SK-N-SH treated with all-trans-retinoic acid at 6 μM for 48 hours (cell line): ENCODE measurements at regions not wholly inside any gene's neighbourhood (a gene's known extent, or its start where the extent isn't known, plus 50 kb on each side); places are given as distances from the start of the nearest gene placed in this dataset.

Experiments
- ATAC-seq: fragments of 200-7000 bp; cut with Tn5 transposase; 3 replicates; pipeline ENCODE4 v1.9.1; 2020; ENCODE audit warnings: mild to moderate bottlenecking, moderate library complexity
- ARNTL ChIP-seq: fragments of 450-650 bp; formaldehyde crosslinking; IDR thresholded peaks from 2 replicates; pipeline ENCODE4 v1.5.0; 2020; ENCODE audit warnings: low read depth, mild to moderate bottlenecking, moderate library complexity, borderline replicate concordance
- BACH2 ChIP-seq: fragments of 250-450 bp; sonication (Bioruptor Pico); IDR thresholded peaks from 2 replicates; pipeline ENCODE4 v1.9.0; 2021; ENCODE audit warnings: mild to moderate bottlenecking, borderline replicate concordance
- CSDC2 ChIP-seq: fragments of 250-450 bp; sonication (Bioruptor Pico); IDR thresholded peaks from 2 replicates; pipeline ENCODE4 v1.5.0; 2020; ENCODE audit warnings: mild to moderate bottlenecking, moderate library complexity
- ESRRG ChIP-seq: fragments of 250-450 bp; sonication (Bioruptor Pico); IDR thresholded peaks from 2 replicates; pipeline ENCODE4 v1.6.1; 2021; ENCODE audit warnings: mild to moderate bottlenecking
- GLIS3 ChIP-seq: fragments of 250-450 bp; sonication (Bioruptor Pico); IDR thresholded peaks from 2 replicates; pipeline ENCODE4 v1.5.0; 2020; ENCODE audit warnings: mild to moderate bottlenecking, moderate library complexity
- OSR1 ChIP-seq: fragments of 250-450 bp; sonication (Bioruptor Pico); IDR thresholded peaks from 2 replicates; pipeline ENCODE4 v1.8.0; 2022; ENCODE audit warnings: moderate library complexity, mild to moderate bottlenecking, inconsistent platforms
- PPARA ChIP-seq: fragments of 250-450 bp; sonication (Bioruptor Pico); IDR thresholded peaks from 2 replicates; pipeline ENCODE4 v1.5.0; 2020; ENCODE audit warnings: mild to moderate bottlenecking, borderline replicate concordance
- RARB ChIP-seq: fragments of 250-450 bp; sonication (Bioruptor Pico); IDR thresholded peaks from 2 replicates; pipeline ENCODE4 v1.8.0; 2021; ENCODE audit warnings: mild to moderate bottlenecking, moderate library complexity
- SNAI2 ChIP-seq: fragments of 250-450 bp; sonication (Bioruptor Pico); IDR thresholded peaks from 2 replicates; pipeline ENCODE4 v1.5.0; 2020; ENCODE audit warnings: mild to moderate bottlenecking, moderate library complexity
- TCF4 ChIP-seq: fragments of 250-450 bp; sonication (Bioruptor Pico); IDR thresholded peaks from 2 replicates; pipeline ENCODE4 v1.8.0; 2021; ENCODE audit warnings: mild to moderate bottlenecking, moderate library complexity, borderline replicate concordance
- TOX ChIP-seq: fragments of 250-450 bp; sonication (Bioruptor Pico); IDR thresholded peaks from 2 replicates; pipeline ENCODE4 v1.8.0; 2021; ENCODE audit warnings: mild to moderate bottlenecking, moderate library complexity, borderline replicate concordance
- ZC3H10 ChIP-seq: fragments of 250-450 bp; sonication (Bioruptor Pico); IDR thresholded peaks from 2 replicates; pipeline ENCODE4 v1.5.1; 2021; ENCODE audit warnings: mild to moderate bottlenecking, moderate library complexity
- ZFP3 ChIP-seq: fragments of 250-450 bp; sonication (Bioruptor Pico); IDR thresholded peaks from 2 replicates; pipeline ENCODE4 v1.5.0; 2020; ENCODE audit warnings: mild to moderate bottlenecking, moderate library complexity
- ZFP30 ChIP-seq: fragments of 450-650 bp; formaldehyde crosslinking; IDR thresholded peaks from 2 replicates; pipeline ENCODE4 v1.5.0; 2022; ENCODE audit warnings: mild to moderate bottlenecking, moderate library complexity
- ZNF565 ChIP-seq: fragments of 450-650 bp; formaldehyde crosslinking; conservative IDR thresholded peaks from 2 replicates; pipeline ENCODE4 v1.5.0; 2020; ENCODE audit warnings: low read depth, mild to moderate bottlenecking, moderate library complexity
- ZNF70 ChIP-seq: fragments of 450-650 bp; formaldehyde crosslinking; IDR thresholded peaks from 2 replicates; pipeline ENCODE4 v1.5.0; 2020; ENCODE audit warnings: mild to moderate bottlenecking, moderate library complexity
- ZNF8 ChIP-seq: fragments of 450-650 bp; formaldehyde crosslinking; IDR thresholded peaks from 2 replicates; pipeline ENCODE4 v1.5.0; 2020; ENCODE audit warnings: mild to moderate bottlenecking, moderate library complexity
- TF ChIP-seq, protein P1 (sequence below): fragments of 250-450 bp; sonication (Bioruptor Pico); IDR thresholded peaks from 2 replicates; pipeline ENCODE4 v1.8.0; 2021; ENCODE audit warnings: low read depth, mild to moderate bottlenecking, moderate library complexity, borderline replicate concordance
- TF ChIP-seq, protein P2 (sequence below): fragments of 250-450 bp; sonication (Bioruptor Pico); IDR thresholded peaks from 2 replicates; pipeline ENCODE4 v1.8.0; 2020; ENCODE audit warnings: mild to moderate bottlenecking, moderate library complexity, borderline replicate concordance
- TF ChIP-seq, protein P3 (sequence below): fragments of 250-450 bp; sonication (Bioruptor Pico); IDR thresholded peaks from 2 replicates; pipeline ENCODE4 v1.5.1; 2021; ENCODE audit warnings: mild to moderate bottlenecking, moderate library complexity
- TF ChIP-seq, protein P4 (sequence below): fragments of 250-450 bp; sonication (Bioruptor Pico); IDR thresholded peaks from 2 replicates; pipeline ENCODE4 v1.5.1; 2020; ENCODE audit warnings: low read depth, mild to moderate bottlenecking, moderate library complexity
- TF ChIP-seq, protein P5 (sequence below): fragments of 250-450 bp; sonication (Bioruptor Pico); IDR thresholded peaks from 2 replicates; pipeline ENCODE4 v1.5.0; 2020; ENCODE audit warnings: mild to moderate bottlenecking, moderate library complexity

DNA sequence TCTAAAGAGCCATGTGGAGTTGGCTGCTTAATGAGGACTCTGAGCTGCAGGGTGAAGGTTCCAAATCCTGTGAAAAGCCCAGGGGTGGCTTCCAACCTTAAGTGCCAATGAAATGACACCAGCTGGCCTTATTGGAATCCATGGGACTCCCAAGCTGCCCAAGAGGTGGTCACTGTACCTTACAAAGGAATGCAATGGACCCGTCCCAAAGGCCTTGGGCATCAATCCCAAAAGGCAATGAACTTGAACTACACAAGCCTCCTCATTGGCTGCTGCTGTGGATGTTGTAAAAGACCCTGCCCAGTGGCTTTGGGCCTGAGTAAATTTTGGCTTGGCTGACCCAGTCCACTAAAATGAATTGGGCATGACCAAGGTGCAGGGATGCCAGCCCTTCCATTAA, 129.3 kb downstream of the WNT5A start:
- TF ChIP-seq, protein P1, sequence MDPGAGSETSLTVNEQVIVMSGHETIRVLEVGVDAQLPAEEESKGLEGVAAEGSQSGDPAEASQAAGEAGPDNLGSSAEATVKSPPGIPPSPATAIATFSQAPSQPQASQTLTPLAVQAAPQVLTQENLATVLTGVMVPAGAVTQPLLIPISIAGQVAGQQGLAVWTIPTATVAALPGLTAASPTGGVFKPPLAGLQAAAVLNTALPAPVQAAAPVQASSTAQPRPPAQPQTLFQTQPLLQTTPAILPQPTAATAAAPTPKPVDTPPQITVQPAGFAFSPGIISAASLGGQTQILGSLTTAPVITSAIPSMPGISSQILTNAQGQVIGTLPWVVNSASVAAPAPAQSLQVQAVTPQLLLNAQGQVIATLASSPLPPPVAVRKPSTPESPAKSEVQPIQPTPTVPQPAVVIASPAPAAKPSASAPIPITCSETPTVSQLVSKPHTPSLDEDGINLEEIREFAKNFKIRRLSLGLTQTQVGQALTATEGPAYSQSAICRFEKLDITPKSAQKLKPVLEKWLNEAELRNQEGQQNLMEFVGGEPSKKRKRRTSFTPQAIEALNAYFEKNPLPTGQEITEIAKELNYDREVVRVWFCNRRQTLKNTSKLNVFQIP (CRISPR knock-in tag), result no peak
- TF ChIP-seq ZNF70 (CRISPR knock-in tag) (no peak), PPARA (CRISPR knock-in tag) (no peak), SNAI2 (CRISPR knock-in tag) (no peak), ZNF8 (CRISPR knock-in tag) (no peak), ARNTL (CRISPR knock-in tag) (no peak), ZFP30 (CRISPR knock-in tag) (no peak)
- no peak for ATAC-seq

DNA sequence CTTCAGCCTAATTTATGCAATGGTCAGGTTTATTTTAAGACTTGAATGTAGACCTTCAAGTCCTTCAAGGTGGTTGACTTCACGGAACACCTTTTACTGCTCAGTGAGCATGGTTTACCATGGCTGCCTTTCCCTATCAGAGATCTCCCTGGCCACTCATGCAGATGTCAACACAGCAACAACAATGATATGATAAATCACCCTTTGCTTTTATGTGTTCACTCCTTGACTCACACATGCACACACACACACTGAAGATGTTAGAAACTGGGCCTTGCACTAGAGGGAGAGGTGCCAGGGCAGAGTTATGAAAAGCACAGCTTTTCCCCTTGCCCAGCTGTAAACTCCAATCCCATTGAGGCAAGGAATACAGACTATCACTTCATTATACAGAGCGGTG, 134.4 kb downstream of the WNT5A start:
- ATAC-seq, result no peak
- no peak for TF ChIP-seq ZNF565 (CRISPR knock-in tag)
- TF ChIP-seq CSDC2 (CRISPR knock-in tag), result no peak
- no peak for TF ChIP-seq ZNF70 (CRISPR knock-in tag)
- TF ChIP-seq ZNF8 (CRISPR knock-in tag), result no peak
- no peak for TF ChIP-seq ZC3H10 (CRISPR knock-in tag)
- TF ChIP-seq, protein P2, sequence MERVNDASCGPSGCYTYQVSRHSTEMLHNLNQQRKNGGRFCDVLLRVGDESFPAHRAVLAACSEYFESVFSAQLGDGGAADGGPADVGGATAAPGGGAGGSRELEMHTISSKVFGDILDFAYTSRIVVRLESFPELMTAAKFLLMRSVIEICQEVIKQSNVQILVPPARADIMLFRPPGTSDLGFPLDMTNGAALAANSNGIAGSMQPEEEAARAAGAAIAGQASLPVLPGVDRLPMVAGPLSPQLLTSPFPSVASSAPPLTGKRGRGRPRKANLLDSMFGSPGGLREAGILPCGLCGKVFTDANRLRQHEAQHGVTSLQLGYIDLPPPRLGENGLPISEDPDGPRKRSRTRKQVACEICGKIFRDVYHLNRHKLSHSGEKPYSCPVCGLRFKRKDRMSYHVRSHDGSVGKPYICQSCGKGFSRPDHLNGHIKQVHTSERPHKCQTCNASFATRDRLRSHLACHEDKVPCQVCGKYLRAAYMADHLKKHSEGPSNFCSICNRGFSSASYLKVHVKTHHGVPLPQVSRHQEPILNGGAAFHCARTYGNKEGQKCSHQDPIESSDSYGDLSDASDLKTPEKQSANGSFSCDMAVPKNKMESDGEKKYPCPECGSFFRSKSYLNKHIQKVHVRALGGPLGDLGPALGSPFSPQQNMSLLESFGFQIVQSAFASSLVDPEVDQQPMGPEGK (CRISPR knock-in tag), result no peak
- TF ChIP-seq TCF4 (CRISPR knock-in tag), result no peak
- no peak for TF ChIP-seq ESRRG (CRISPR knock-in tag)
- no peak for TF ChIP-seq SNAI2 (CRISPR knock-in tag)
- no peak for TF ChIP-seq ZFP3 (CRISPR knock-in tag)
- TF ChIP-seq, protein P3, sequence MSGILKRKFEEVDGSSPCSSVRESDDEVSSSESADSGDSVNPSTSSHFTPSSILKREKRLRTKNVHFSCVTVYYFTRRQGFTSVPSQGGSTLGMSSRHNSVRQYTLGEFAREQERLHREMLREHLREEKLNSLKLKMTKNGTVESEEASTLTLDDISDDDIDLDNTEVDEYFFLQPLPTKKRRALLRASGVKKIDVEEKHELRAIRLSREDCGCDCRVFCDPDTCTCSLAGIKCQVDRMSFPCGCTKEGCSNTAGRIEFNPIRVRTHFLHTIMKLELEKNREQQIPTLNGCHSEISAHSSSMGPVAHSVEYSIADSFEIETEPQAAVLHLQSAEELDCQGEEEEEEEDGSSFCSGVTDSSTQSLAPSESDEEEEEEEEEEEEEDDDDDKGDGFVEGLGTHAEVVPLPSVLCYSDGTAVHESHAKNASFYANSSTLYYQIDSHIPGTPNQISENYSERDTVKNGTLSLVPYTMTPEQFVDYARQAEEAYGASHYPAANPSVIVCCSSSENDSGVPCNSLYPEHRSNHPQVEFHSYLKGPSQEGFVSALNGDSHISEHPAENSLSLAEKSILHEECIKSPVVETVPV (CRISPR knock-in tag), result no peak
- TF ChIP-seq ARNTL (CRISPR knock-in tag), result no peak
- TF ChIP-seq, protein P4, sequence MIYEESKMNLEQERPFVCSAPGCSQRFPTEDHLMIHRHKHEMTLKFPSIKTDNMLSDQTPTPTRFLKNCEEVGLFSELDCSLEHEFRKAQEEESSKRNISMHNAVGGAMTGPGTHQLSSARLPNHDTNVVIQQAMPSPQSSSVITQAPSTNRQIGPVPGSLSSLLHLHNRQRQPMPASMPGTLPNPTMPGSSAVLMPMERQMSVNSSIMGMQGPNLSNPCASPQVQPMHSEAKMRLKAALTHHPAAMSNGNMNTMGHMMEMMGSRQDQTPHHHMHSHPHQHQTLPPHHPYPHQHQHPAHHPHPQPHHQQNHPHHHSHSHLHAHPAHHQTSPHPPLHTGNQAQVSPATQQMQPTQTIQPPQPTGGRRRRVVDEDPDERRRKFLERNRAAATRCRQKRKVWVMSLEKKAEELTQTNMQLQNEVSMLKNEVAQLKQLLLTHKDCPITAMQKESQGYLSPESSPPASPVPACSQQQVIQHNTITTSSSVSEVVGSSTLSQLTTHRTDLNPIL, result no peak
- TF ChIP-seq OSR1 (CRISPR knock-in tag), result no peak
- TF ChIP-seq ZFP30 (CRISPR knock-in tag), result no peak
- no peak for TF ChIP-seq GLIS3 (CRISPR knock-in tag)
- no peak for TF ChIP-seq BACH2 (CRISPR knock-in tag)
- no peak for TF ChIP-seq TOX (CRISPR knock-in tag)
- no peak for TF ChIP-seq PPARA (CRISPR knock-in tag)
- no peak for TF ChIP-seq RARB (CRISPR knock-in tag)

DNA sequence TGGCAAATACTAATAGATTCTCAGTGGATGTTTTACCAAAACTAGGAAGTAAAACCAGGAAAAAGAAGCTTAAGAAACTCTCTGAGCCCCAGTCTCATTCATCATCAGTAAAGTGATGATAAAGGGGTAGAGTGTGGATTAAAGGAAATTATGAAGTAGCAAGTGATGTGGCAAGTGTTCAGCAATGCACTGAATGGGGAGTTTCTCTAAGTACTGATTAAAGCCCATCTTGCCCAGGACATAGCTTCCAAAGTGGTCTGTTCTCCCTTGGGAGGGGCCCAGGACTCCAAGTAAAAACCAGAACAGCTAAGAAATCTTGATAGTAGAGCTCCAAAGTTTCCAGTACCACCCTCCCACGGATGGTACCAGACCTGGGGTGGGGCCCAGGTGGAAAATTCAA, 137.3 kb downstream of the WNT5A start:
- no peak for ATAC-seq

More for the DNA sequence above, 137.3 kb downstream of the WNT5A start:
- TF ChIP-seq ARNTL (CRISPR knock-in tag) (no peak), ZNF565 (CRISPR knock-in tag) (no peak), BACH2 (CRISPR knock-in tag) (no peak), ZNF8 (CRISPR knock-in tag) (no peak), ESRRG (CRISPR knock-in tag) (no peak)
- TF ChIP-seq, protein P5, sequence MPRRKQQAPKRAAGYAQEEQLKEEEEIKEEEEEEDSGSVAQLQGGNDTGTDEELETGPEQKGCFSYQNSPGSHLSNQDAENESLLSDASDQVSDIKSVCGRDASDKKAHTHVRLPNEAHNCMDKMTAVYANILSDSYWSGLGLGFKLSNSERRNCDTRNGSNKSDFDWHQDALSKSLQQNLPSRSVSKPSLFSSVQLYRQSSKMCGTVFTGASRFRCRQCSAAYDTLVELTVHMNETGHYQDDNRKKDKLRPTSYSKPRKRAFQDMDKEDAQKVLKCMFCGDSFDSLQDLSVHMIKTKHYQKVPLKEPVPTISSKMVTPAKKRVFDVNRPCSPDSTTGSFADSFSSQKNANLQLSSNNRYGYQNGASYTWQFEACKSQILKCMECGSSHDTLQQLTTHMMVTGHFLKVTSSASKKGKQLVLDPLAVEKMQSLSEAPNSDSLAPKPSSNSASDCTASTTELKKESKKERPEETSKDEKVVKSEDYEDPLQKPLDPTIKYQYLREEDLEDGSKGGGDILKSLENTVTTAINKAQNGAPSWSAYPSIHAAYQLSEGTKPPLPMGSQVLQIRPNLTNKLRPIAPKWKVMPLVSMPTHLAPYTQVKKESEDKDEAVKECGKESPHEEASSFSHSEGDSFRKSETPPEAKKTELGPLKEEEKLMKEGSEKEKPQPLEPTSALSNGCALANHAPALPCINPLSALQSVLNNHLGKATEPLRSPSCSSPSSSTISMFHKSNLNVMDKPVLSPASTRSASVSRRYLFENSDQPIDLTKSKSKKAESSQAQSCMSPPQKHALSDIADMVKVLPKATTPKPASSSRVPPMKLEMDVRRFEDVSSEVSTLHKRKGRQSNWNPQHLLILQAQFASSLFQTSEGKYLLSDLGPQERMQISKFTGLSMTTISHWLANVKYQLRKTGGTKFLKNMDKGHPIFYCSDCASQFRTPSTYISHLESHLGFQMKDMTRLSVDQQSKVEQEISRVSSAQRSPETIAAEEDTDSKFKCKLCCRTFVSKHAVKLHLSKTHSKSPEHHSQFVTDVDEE (CRISPR knock-in tag), result no peak
- TF ChIP-seq, protein P3 (CRISPR knock-in tag), result no peak
- TF ChIP-seq, protein P4, result no peak
- TF ChIP-seq, protein P2 (CRISPR knock-in tag), result no peak
- TF ChIP-seq, all 23 proteins: peak for 0
